ENCODE measurements at regions not wholly inside any gene's neighbourhood (a gene's known extent, or its start where the extent isn't known, plus 50 kb on each side); places are given as distances from the start of the nearest gene placed in this dataset.
"Not testable (repeated sequence)": the region's sequence is repeated elsewhere in the genome, so short reads cannot be mapped to it uniquely, and the experiment has no call there.

- DNase-seq: no peak
These were observed 102.3 kb upstream of the GRIN3A start for GRCh38 chr9:101840694-101841188.

DNA sequence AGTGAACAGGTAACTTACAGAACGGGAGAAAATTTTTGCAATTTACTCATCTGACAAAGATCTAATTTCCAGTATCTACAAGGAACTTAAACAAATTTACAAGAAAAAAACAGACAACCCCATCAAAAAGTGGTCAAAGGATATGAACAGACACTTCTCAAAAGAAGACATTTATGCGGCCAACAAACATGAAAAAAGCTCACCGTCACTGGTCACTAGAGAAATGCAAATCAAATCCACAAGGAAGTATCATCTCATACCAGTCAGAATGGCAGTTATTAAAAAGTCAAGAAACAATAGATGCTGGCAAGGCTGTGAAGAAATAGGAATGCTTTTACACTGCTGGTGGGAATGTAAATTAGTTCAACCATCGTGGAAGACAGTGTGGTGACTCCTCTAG, 100.5 kb upstream of the GRIN3A start:
- not testable (repeated sequence) for DNase-seq

GRCh38 chr9:101836021-101836420, 97.6 kb upstream of the GRIN3A start:
- no peak for DNase-seq

DNA sequence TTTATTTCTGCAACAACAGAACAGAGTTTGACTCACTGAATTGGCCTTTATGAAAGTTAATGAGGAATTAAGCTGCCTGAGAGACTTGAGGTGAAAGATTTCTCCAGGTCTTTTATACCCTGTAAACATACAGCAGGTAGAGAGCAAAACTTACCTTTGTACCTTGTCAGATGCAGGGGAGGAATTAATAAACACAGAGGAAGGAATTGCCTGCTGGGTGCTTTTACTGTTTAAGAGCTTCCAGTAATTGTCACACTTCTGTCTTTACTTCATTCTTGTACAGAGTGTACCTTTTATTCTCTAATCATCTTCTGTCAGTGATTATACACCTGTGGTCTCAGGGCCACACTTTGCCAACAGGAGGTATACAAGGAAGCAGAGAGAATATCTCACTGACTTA, 94.0 kb upstream of the GRIN3A start:
- DNase-seq: no peak

- not testable (repeated sequence) for DNase-seq
These were observed 83.0 kb upstream of the GRIN3A start for GRCh38 chr9:101821450-101821849.

DNA sequence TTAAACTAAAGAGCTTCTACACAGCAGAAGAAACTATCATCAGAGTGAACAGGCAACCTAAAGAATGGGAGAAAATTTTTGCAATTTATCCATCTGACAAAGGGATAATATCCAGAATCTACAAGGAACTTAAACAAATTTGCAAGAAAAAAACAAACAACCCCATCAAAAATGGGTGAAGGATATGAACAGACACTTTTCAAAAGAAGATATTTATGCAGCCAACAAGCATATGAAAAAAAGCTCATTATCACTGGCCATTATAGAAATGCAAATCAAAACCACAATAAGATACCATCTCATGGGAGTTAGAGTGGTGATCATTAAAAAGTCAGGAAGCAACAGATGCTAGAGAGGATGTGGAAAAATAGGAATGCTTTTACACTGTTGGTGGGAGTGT, 82.5 kb upstream of the GRIN3A start:
- DNase-seq: not testable (repeated sequence)

DNA sequence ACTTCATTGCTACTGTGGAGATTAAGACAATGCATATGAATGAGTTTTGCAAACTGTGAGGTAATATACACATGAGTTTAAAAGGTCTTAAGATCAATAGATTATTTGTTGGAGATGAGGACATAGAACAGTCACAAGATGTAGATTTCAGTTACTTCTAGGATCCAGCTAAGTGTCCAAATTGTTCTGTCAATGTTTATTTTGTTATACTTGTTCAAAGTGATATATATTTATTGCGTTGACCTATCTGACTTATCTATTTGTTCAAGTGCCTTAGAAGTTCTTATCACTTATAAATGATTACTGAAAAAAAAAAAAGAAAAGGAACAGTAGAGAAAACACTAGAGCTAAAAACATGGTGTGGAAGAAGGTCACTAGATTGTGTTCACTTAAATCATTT, 75.6 kb upstream of the GRIN3A start:
- DNase-seq: no peak

DNA sequence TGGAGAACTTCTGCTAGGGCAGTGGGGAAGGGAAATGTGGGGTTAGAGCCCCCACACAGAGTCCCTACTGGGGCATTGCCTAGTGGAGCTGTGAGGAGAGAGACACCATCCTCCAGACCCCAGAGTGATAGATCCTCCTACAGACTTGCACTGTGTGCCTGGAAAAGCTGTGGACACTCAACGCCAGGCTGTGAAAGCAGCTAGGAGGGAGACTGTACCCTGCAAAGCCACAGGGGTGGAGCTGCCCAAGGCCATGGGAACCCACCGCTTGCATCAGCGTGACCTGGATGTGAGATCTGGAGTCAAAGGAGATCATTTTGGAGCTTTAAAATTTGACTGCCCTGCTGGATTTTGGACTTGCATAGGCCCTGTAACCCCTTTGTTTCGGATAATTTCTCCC, 69.4 kb upstream of the GRIN3A start:
- not testable (repeated sequence) for DNase-seq

- DNase-seq: no peak
These were observed 57.6 kb upstream of the GRIN3A start for GRCh38 chr9:101796044-101796443.

DNA sequence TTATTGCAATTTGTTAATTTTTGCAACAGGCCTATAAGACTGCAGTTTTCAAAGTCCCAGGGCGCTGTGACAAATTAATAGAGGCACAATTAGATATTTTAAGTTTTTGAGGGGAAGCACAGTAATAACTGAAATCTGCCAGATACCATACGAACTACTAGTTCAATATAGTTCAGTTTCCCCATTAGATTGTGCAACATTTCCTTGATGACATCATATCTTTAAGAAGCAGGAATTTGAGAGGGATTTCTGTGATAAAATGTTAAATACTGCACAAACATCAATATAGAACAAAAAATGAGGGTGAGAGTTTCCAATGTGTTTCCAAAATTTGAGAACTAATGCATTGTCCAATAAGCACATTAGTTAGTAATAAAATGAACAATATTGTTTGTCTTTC, 56.7 kb upstream of the GRIN3A start:
- no peak for DNase-seq

DNA sequence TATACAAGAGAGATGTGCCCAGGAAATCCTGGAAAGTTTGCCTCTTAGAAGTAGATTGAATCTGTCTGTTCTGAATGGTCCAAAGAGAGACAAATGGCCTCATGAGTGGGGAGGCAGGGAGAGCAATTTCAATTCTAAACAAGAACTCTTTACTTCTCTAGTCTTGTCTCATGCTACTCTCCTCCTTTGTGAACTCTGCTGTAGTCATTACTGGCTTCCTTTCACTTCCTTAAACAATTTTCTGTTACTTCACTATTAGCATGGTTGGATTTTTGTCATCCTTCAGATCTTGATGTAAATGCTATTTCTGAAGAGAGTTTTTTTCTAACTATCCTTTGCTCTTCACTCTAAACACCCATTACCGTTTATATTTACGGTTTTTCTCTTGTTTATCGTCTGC, 54.0 kb upstream of the GRIN3A start:
- DNase-seq: no peak

DNA sequence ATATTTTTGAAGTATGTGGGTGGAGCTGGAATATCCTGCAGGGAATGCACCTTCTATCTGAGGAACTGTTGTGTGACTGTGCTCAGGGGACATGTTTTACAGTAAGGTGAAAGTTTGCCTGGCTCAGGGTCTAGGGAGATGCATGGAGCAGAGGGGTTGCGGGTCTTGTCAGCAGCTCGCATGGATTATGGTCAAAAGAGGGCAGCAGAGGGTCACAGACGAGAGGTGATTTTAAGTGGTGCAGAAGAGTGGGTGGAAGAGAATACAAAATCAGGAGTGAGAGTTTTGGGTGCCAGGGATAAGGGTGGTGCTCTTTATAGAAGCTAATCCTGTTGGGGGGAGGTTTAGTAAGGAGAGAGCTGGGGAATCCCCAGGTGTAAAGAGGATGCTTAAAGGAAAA, 53.5 kb upstream of the GRIN3A start:
- no peak for DNase-seq

DNA sequence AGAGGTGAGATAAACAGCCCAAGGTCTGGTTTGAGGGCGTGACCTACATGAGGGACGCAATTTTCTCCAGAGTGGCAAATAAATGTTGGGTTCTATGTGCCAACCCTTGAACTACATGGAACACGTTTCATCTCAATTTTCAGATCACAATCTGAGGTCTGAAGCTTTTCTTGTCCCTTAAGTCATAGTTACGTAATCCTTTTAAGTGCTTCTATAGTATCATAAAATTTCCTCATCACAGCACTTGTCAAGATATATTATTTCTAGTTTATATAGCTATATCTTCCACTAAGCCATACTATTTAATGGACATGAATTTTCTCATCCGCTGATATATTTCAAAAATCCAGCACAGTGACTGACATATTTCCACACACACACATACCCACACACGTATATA, 53.1 kb upstream of the GRIN3A start:
- DNase-seq: no peak

Data from bone marrow (tissue), 2 donors.